AG09319 (cell line): ENCODE measurements at regions not wholly inside any gene's neighbourhood (a gene's known extent, or its start where the extent isn't known, plus 50 kb on each side); places are given as distances from the start of the nearest gene placed in this dataset.

Experiments
- DNase-seq: peaks from one replicate; pipeline ENCODE4 v3.0.0-alpha.2; 2010; ENCODE audit warnings: low read depth; ENCODE audit errors: extremely low read depth
- TF ChIP-seq, protein P1 (sequence below): IDR thresholded peaks from 2 replicates; pipeline ENCODE4 v1.5.1; 2011; ENCODE audit warnings: low read depth, mild to moderate bottlenecking, inconsistent platforms, low read length, moderate library complexity

DNA sequence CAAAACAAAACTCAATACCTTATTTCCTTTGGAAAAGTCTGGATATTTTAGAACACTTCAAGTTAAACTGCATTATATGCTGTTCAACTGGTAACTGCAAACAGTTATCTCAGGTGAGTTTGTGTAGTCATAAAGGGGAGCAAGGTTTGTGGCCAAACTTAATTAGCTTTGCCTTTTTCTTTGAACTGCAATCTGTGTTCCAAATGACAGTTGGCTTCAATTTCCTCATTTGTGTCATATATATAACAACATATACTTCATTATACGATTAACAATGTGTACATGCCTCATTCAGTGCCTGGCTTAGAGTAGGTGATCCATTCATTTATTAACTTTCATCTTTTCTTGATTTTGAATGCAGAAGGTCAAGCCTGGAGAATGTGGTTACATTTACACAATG, 55.8 kb downstream of the KCNE4 start:
- TF ChIP-seq, protein P1, sequence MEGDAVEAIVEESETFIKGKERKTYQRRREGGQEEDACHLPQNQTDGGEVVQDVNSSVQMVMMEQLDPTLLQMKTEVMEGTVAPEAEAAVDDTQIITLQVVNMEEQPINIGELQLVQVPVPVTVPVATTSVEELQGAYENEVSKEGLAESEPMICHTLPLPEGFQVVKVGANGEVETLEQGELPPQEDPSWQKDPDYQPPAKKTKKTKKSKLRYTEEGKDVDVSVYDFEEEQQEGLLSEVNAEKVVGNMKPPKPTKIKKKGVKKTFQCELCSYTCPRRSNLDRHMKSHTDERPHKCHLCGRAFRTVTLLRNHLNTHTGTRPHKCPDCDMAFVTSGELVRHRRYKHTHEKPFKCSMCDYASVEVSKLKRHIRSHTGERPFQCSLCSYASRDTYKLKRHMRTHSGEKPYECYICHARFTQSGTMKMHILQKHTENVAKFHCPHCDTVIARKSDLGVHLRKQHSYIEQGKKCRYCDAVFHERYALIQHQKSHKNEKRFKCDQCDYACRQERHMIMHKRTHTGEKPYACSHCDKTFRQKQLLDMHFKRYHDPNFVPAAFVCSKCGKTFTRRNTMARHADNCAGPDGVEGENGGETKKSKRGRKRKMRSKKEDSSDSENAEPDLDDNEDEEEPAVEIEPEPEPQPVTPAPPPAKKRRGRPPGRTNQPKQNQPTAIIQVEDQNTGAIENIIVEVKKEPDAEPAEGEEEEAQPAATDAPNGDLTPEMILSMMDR, result no peak
- no peak for DNase-seq

DNA sequence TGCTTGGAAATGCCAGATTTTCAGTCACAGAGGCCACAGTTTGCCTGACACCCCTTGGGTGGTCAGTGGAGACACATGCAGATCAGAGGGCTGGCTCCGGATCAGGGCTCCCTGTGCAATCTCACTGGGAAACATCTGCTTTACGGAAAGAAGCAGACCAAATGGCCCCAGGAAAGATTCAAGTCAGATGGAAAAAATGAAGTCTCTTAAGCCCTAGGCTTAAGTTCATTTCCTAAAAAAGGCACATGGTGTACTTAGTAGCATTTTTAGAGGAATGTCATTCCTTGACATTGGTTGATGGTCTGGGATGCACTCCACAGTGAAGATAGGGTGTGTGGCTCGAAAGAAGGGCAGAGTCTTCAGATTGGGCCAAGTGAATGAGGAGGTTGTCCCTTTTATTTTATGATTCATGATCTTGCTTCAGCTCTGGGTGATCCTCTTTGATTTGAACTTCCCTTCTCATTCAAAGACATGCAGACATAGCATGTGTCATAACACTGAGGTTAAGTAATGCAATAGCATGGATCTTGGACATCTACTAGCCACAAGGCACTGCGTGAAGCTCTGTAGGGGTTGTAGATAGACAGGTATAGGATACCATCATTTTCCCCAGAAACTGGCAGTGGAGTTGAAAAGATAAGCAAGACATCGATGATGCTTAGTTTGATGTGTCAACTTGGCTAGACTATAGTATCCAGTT, 56.5 kb downstream of the KCNE4 start:
- no peak for DNase-seq
- TF ChIP-seq, protein P1, result no peak

DNA sequence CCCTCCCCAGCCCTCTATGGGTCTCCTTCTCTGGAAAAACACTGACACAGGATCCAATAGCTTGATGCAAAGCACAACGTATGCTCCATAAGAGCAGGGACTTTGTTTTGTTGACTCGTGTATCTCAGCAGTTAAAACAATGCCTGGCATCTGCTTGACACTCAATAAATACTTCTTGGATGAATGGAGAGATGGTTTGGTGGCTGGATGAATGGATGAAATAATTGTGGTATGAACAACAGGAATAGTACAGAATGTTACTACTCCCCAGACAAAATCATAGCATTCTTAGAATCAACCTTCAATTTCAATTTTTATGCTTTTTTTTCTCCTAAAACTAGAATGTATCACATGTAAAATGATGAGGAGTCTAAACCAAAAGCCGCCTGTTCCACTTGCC, 57.4 kb downstream of the KCNE4 start:
- TF ChIP-seq, protein P1, result no peak

DNA sequence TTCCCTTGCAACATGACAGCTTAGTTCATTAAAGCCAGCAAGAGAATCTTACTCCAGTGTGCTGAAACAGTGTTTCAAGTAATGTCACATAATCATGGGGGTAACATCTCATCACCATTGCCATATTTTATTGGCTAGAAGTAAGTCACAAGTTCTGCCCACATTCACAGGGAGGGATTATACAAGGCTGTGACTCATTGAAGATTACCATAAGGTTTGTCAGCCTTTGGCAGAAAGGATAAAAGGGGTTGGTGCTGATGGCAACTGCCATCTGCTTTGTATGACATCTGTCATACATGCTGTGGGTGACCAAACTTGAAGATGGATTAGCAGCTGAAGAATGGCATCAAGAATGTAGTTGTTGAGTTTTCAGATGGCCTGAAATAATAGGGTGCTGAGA, 61.2 kb downstream of the KCNE4 start:
- TF ChIP-seq, protein P1, result no peak
- DNase-seq, result no peak

More for the DNA sequence above, 57.4 kb downstream of the KCNE4 start:
- no peak for DNase-seq

DNA sequence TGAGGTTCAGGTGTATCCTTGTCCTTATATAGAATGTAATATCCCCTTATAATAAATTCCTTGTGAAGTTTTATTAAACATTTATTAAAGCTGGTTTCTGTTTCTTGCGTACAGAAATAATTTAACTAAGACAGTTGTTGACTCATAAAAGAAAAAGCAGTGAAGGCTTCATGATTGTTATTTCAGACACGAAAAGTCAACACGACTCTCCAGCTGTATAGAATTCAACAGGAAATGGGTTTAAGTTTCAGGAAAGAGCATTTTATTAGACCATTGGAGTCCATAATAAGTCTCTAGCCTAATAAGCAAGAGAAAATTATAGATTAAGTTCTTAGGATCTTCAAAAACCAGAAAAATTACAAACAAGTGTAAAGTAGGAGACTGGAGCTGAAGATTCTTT, 62.2 kb downstream of the KCNE4 start:
- DNase-seq, result no peak
- TF ChIP-seq, protein P1, result no peak

DNA sequence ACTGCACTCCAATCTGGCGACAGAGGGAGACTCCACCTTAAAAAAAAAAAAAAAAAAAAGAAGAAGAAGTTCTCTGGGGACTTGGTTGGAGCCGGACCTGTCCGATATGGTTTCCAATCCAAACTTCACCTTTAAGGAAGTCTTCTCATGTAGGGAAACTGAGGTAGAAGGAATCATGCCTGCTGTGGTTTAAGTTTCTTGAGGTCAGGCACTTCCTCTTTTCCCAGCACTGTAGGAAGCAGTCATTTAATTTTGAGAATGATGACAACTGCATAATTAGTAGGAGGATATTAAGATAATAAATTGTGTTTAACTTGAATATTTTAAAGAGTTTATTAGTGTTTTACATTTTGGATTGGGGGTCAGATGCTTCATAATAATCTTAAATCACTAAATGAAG, 62.9 kb downstream of the KCNE4 start:
- TF ChIP-seq, protein P1, result no peak
- no peak for DNase-seq

DNA sequence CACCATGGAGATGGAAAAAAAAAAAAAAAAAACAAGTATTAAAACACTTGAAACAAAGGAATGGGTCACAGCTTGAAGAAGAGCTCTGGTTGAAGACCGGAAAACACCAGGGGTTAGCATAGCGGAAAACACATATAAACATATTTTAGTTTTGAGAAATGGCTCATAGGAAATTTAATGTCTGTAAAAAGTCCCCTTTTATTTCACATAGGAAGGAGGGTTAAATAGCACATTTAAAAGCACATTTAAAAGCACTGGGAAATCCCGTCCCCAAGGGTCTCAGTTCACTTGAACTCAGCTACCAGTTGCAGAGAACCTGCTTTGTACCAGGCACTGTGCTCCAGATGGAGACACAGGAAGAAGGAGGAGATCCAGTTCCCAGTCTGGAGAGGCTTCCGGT, 65.5 kb downstream of the KCNE4 start:
- no peak for DNase-seq
- TF ChIP-seq, protein P1, result no peak
